GM12865 (cell line): ENCODE measurements at regions not wholly inside any gene's neighbourhood (a gene's known extent, or its start where the extent isn't known, plus 50 kb on each side); places are given as distances from the start of the nearest gene placed in this dataset.
"Not testable (repeated sequence)": the region's sequence is repeated elsewhere in the genome, so short reads cannot be mapped to it uniquely, and the experiment has no call there.

Experiments
- DNase-seq: peaks from one replicate; pipeline ENCODE4 v3.0.0; 2010; ENCODE audit warnings: low read depth
- H3K4me3 ChIP-seq: 2 replicates; pipeline ENCODE4 v1.5.1; 2011; ENCODE audit warnings: mild to moderate bottlenecking, low read depth, low read length, control low read depth
- CTCF ChIP-seq: IDR thresholded peaks from 2 replicates; pipeline ENCODE4 v1.5.1; 2011; ENCODE audit warnings: low read length, control low read depth, low read depth, inconsistent platforms; ENCODE audit not compliant: insufficient read depth; ENCODE audit errors: missing control alignments

GRCh38 chr3:159275741-159276140 is 473.9 kb downstream of the MFSD1 start:
- no peak for TF ChIP-seq CTCF
- no peak for DNase-seq
- H3K4me3 ChIP-seq, result no peak overlapping the region

GRCh38 chr3:159277814-159278213 is 476.0 kb downstream of the MFSD1 start:
- no peak overlapping the region for H3K4me3 ChIP-seq
- no peak for TF ChIP-seq CTCF
- DNase-seq, result no peak

- no peak for DNase-seq
- TF ChIP-seq CTCF, result no peak
- H3K4me3 ChIP-seq, result no peak overlapping the region
These were observed 478.7 kb downstream of the MFSD1 start for GRCh38 chr3:159280386-159281191.

- no peak for DNase-seq
These were observed 491.6 kb downstream of the MFSD1 start for GRCh38 chr3:159293493-159293892.

GRCh38 chr3:159301961-159302360 is 500.1 kb downstream of the MFSD1 start:
- TF ChIP-seq CTCF, result no peak
- no peak for DNase-seq
- H3K4me3 ChIP-seq, result no peak overlapping the region

More at GRCh38 chr3:159293493-159293892, 491.6 kb downstream of the MFSD1 start:
- H3K4me3 ChIP-seq, result no peak overlapping the region
- no peak for TF ChIP-seq CTCF

GRCh38 chr3:159305017-159305416 is 503.2 kb downstream of the MFSD1 start:
- no peak overlapping the region for H3K4me3 ChIP-seq
- DNase-seq, result no peak
- no peak for TF ChIP-seq CTCF

- DNase-seq, H3K4me3 ChIP-seq: not testable (repeated sequence)
These were observed 514.9 kb downstream of the MFSD1 start for GRCh38 chr3:159316706-159317105.
